Muscle of back (tissue), 3 donors: ENCODE measurements at regions not wholly inside any gene's neighbourhood (a gene's known extent, or its start where the extent isn't known, plus 50 kb on each side); places are given as distances from the start of the nearest gene placed in this dataset.

ENCODE experiments used
- DNase-seq, 3 donors: peaks; one replicate each; pipeline versions ENCODE4 v3.0.0 to v3.0.0-alpha.2; 2013

- no peak for DNase-seq
Observed at GRCh38 chr3:109902549-109902948, 565.2 kb upstream of the DPPA4 start.

- DNase-seq: no peak
Observed at GRCh38 chr3:109903100-109903499, 565.8 kb upstream of the DPPA4 start.

DNA sequence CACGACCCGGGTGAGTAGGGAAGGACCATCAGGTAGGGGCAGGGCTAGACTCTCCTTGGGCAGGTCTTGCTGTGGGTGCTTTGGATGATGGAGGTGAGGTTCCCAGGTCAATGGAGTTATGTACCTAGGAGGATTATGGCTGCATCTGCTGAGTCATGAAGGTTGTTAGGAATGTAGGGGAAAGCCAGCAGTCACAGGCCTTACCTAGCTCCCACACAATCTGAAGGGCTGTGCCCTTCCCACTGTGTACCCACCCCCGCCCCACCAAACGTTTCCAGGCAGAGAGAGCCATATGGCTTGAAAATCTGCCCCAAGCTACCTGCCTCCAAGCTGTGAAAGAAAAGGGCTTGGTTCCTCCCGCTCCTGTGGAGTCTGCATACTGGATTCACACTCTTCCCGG, 573.4 kb upstream of the DPPA4 start:
- DNase-seq: no peak

DNA sequence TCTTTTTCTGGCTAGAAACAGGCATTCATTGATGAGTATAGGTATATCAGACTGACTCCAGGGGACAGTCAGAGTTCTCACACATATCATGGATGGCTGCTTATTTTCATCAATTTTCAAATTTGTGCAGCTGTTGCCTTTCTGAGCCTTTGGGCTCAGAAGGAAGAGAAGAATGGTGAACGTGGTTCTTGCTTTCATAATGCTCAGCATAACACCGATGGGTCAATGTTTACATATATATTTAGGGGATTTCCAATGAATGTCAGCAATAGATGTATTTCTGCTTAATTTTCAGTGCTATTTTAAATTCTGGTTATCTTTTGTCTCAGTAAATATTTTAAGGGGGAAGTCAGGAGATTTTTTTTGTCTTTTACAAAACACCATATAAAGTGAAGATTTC, 581.4 kb upstream of the DPPA4 start:
- no peak for DNase-seq

- no peak for DNase-seq
Observed at GRCh38 chr3:109920749-109921148, 583.4 kb upstream of the DPPA4 start.

- no peak for DNase-seq
Observed at GRCh38 chr3:109921509-109921908, 584.2 kb upstream of the DPPA4 start.

GRCh38 chr3:109922856-109923255, 585.5 kb upstream of the DPPA4 start:
- no peak for DNase-seq

DNA sequence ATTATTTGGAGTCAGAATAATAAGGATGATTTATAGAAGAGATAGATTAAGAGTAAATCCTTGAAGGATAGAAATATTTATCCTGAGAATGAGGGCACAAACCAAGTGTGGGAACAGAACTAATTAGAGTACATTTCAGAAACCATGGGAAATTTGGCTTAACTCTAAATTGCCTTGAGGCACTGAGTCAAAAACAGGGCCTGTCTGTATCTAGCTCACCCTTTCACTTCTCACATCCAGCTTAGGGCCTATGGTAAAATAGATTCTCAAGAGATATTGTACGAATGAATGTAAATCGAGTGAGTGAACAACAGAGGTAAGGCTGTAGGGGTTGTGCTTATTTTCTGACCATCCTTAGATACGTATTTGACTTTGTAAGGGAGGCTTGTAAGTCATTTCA, 586.1 kb upstream of the DPPA4 start:
- DNase-seq: no peak

DNA sequence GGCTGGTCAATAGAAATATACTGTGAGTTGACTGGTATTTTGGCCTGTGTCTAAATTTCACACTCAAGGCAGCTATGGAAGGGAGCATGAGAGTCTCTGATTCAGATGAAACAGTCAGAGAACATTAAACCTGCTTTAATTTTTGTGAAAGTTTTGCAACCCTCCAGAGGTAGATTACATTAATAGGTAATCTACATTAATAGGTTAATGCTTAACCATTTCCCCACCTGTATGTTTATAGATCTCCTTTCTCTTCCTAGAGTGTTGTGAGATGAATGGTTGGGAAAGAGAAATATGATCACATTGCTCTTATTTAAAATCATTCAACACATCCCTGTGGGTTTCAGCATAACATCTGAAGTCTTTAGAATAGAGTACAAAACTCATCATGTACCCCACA, 586.9 kb upstream of the DPPA4 start:
- DNase-seq: no peak

DNA sequence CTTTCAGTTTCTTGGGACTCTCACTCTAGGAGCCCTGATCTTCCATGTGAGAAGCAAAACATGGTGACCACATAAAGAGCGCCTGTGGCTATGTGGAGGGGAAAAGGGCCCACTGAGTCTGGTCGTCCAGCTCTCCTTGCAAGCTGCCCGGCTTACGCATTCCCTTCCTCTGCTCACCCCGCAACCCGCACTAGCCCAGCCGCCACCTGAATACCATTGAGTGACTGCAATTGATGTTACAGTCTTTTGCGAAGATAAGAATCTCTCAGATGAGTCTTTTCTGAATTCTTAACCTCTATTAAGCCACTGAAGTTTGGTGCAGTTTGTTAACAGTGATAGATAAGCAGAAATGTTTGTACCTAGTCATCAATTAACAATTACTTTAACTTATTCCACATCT, 589.0 kb upstream of the DPPA4 start:
- DNase-seq: no peak

DNA sequence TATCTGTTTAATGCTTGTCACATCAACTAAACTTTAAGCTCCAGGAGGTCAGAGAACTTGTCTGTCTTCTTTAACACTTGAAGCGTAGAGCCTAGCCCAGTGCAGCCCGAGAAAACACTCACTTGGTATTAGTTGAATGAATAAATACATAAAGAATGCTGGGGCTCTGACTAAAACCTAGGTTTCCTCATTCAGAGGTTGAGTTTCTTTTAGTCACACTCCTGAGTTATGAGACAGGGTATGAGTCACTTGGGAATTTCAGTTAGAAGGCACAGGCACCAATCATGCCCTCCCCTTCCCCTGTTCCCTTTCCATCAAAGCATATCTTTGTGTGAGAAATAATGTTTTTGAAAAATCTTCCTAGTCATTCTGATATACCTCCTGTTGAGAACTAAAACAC, 589.8 kb upstream of the DPPA4 start:
- peak in 1 of 3 donors; percentile 89 for DNase-seq

- no peak for DNase-seq
Observed at GRCh38 chr3:109927726-109928125, 590.4 kb upstream of the DPPA4 start.

GRCh38 chr3:109930582-109930981, 593.2 kb upstream of the DPPA4 start:
- DNase-seq: no peak

DNA sequence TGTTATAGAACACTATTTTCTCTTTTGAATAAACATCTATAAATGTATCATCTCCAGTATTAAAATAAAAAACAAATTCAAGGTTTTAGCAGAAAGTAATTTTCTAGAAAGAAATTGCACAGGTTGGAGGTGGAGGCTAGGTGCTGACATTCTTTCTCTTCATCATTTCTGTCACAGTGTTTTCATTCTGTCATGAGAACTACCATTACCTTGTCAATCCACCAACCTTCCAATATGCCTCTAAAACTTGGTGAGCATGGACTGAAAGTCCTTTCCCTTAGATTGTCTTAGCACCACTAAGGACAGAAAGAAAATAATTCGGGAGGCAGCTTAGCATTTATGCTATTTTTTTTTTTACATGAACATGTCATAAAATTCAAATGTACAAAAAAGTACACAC, 596.2 kb upstream of the DPPA4 start:
- no peak for DNase-seq

- DNase-seq: no peak
Observed at GRCh38 chr3:109939817-109940216, 602.5 kb upstream of the DPPA4 start.

- no peak for DNase-seq
Observed at GRCh38 chr3:109943181-109943580, 605.8 kb upstream of the DPPA4 start.

DNA sequence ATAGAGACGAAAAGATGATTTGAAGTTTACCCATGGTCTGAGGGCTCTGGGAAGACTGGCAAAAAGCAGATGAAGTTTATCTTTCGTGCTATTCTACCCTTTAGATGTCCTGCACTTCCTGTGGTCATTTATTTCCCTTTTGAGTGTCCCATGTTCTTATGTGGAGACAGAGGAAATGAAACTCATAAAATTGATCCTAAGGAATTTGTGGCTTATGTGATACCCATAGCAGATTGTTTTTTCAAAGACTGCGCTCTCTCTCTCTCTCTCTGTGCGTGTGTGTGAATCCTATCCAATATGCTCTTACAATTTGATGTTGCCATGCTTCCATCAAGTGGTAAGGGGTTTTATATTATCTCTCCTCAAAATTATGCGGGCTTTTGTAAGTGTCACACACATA, 607.5 kb upstream of the DPPA4 start:
- no peak for DNase-seq

DNA sequence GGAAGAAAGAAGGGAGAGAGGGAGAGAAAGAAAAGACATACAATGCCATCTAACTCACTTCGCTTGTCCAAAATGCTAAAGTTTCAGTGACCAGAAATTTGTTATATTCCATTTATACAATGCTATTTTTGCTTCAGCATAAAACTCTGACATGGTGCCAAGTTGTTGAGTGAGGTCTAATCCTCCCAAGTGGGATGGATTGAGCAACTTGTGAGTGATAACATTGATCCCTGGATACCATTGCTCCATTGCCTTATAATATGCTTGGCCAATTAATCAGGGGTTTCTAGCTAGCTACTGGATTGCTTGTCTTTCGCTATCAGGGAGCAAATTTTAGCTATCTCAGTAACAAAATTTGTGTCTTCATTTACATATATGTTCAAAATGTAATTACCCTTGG, 615.6 kb upstream of the DPPA4 start:
- peak; percentile 6 to 37 (median 13) for DNase-seq

GRCh38 chr3:109963831-109964230, 626.5 kb upstream of the DPPA4 start:
- no peak for DNase-seq

- no peak for DNase-seq
Observed at GRCh38 chr3:109973733-109974132, 636.4 kb upstream of the DPPA4 start.

GRCh38 chr3:109977897-109978296, 640.6 kb upstream of the DPPA4 start:
- DNase-seq: peak in 2 of 3 donors; percentile 30 to 82

DNA sequence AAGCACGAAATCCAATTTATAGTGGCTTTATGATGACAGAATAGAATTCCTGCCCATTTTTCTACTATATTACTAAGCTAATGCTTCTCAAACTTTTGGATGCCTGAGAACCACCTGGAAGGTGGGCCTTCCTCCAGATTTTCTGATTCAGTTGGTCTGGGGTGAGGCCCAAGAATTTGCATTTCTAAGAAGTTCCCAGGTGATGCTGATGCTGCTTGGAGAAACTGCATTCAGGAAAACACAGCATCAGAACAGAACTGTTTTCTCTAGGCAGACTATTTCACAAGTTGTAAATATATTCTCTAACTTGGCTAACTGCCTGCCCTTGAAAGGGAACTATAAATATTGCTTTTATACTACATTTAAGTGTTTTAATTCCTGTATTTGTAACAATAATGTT, 644.9 kb upstream of the DPPA4 start:
- peak in 2 of 3 donors; percentile 13 to 69 for DNase-seq

DNA sequence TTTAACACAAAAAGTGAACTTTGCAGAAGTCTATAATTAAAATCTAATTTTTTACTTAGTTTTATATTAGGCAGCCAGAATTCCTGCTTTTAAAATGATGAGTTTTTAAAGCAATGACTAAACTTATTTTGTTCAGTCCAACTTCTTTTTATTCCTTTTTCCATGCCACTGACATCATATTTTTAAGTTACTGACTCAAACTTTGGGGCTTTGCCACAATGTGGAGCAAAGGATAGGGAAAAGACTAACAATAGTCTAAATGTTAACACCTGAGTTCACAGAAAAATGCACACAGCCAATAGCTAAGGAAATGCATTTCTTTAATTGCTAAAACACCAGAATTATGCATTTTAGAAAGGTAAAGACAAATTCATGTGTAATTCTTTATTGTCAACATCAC, 647.6 kb upstream of the DPPA4 start:
- peak in 2 of 3 donors; percentile 25 to 47 for DNase-seq

DNA sequence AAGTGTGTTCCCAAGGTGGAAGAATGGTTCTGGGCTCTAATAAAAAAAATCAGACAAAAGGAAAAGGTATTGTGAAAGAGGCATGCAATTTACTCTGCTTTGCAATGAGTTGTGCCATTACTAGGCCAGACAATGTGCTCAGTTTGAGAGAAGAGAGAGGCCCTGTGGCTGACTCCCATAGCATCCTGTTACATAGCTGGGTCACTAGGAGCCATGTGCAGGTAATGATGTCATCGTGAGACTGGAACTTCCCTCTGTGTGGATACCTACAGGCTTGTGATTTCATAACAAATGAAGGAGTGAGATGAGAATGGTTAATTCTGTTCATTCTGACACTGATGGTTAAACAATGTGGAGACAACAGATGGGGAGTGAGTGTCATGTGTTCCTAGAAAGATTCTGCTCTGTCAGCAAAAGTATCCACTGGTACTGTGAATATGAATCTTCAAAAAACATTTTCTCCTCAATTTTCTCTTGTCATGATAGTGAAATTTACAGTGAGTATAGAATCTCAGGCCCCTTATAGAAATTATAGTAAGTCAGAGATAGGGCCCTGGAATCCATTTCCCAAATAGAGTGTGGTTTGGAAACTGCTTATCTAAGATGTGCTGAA, 648.7 kb upstream of the DPPA4 start:
- DNase-seq: no peak

DNA sequence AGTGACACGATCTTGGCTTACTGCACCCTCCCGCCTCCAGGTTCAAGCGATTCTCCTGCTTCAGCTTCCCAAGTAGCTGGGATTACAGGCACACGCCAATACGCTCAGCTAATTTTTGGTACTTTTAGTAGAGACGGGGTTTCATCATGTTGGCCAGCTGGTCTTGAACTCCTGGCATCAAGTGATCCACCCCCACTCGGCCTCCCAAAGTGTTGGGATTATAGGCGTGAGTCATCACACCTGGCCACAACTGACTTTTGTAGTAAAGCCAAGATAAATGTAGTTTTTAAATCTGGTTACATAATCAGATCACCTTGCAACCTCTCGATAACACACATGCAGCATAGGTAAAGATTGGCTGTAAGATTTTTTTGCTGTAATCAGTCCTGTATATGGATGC, 657.5 kb upstream of the DPPA4 start:
- DNase-seq: peak in 1 of 3 donors; percentile 31
